Nucleus accumbens (tissue), 56 donors: ENCODE measurements at regions not wholly inside any gene's neighbourhood (a gene's known extent, or its start where the extent isn't known, plus 50 kb on each side); places are given as distances from the start of the nearest gene placed in this dataset.

Experiments used
- DNase-seq, 56 donors: peaks; one replicate each; lab custom pipeline; 2025; lab: John Stamatoyannopoulos, UW

- no peak for DNase-seq
These were observed 151.7 kb downstream of the CBLN1 start for GRCh38 chr16:49129935-49130334.

GRCh38 chr16:49128740-49129139 is 152.9 kb downstream of the CBLN1 start:
- no peak for DNase-seq

GRCh38 chr16:49127103-49127502 is 154.5 kb downstream of the CBLN1 start:
- DNase-seq, result no peak

- no peak for DNase-seq
These were observed 160.0 kb downstream of the CBLN1 start for GRCh38 chr16:49121636-49122035.

DNA sequence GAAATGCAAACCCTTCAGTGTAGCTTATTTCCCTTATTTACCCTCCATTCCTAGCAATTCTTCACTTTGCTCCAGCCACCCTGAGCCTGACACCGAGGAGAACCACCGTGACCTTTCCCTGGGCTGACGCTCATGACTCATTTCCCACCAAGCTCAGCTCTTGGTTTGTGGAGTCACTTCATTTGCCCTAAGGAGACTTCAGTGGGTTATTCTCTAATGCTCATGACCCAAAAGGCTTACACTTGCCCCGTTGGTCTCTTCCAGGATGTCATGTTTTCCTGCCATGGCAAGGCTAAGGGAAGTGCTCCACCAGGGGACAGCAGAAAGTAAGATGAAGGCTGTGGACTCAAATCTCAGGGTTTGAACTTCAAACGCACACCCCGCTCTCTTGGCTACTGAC is 161.0 kb downstream of the CBLN1 start:
- no peak for DNase-seq

- DNase-seq, result peak in 5 of 56 donors; percentile 1 to 16 (median 6)
These were observed 164.8 kb downstream of the CBLN1 start for GRCh38 chr16:49116873-49117272.

DNA sequence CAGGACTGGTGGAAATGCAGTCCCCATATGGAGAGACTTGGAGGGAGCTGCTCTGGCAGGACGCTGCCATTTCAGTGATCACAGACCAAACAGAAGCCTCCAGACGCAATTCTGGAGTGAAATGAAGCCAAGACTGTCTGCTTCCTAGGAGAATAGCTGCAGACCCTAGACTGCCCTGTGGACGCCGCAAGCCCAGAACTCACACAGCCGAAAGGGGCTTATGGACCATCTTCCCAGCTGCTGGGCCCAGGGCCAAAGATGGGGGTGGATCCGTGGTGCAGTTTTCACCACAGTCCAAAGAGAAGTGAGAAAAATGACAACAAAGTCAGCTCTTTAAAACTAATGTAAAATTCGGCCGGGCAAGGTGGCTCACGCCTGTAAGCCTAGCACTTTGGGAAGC is 165.7 kb downstream of the CBLN1 start:
- DNase-seq, result no peak

- DNase-seq, result no peak
These were observed 168.9 kb downstream of the CBLN1 start for GRCh38 chr16:49112754-49113153.

DNA sequence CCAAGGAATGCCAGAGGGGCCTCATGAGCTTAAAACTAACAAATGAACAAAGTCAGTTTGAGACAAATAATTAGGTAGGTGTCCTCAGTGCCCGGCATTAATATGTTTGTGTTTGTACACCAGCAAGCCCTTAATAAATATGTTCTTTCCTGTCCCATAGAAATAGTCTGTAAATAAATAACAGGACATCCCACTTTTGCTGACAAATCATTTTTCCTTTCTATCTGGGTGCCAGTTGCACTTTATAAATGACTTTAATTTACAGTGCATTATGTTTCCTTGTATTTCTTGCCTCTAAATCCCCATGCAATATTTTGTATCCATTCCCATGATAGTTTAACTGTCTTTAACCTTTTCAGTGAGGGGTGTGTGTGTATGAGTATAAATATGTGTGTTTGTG is 170.3 kb downstream of the CBLN1 start:
- no peak for DNase-seq

DNA sequence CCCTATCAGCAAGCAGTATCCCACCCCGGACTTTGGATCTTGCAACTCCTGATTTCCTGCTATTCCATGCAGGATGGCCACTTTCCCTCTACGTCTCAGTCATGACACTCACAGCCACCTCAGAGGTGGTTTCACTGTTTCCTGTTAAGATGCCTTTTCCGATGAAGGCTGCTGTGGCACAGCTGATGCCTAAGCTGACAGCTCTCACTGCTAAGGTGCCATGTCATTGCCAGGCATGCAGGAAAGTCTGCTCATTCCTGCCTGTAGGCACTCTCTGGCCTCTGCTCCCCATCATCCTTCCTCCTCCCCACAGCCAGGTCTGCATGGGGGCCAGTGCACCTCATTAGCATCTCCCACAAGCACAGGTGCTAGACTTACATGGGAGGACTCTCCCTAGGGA is 173.0 kb downstream of the CBLN1 start:
- DNase-seq, result no peak

- DNase-seq, result no peak
These were observed 178.3 kb downstream of the CBLN1 start for GRCh38 chr16:49103298-49103697.

DNA sequence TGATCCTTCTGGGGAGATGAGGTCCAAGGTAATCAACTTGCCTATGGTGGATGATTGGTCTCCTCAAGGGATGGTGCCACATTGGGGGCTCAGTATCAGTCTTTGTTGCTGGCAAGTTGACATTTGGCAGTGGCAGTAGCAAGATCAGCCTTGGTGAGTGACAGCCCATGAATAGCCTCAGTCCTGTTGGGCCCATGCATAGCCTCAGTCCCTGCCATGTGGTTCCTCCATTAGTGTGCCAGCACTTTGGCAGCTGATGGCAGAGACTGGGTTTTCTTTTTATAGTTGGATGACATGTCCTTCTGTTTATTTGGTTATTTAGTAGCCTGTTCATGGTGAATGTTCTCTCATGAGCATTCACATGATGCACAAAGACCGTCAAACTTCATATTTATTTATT is 179.6 kb downstream of the CBLN1 start:
- no peak for DNase-seq

DNA sequence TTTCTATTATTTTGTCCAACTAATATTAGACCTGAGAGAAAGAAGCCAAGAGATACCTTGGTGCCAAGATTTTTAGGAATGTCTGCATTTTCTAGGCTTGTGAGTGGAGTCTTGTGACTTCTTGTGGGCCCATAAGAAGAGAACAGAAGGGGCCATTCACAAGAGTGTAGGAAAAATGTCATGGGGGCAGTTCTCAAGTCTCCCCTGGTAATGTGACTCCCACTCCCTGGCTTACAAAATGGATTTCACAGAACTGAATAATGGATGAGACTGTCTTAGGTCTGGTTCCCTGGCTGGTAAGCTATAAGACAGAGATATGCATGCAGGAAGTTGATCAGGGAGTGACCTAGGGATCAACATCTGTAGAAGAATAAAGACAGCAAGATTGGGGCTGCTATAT is 181.3 kb downstream of the CBLN1 start:
- DNase-seq, result no peak

GRCh38 chr16:49097964-49098363 is 183.7 kb downstream of the CBLN1 start:
- no peak for DNase-seq

GRCh38 chr16:49096176-49096945 is 185.3 kb downstream of the CBLN1 start:
- no peak for DNase-seq

DNA sequence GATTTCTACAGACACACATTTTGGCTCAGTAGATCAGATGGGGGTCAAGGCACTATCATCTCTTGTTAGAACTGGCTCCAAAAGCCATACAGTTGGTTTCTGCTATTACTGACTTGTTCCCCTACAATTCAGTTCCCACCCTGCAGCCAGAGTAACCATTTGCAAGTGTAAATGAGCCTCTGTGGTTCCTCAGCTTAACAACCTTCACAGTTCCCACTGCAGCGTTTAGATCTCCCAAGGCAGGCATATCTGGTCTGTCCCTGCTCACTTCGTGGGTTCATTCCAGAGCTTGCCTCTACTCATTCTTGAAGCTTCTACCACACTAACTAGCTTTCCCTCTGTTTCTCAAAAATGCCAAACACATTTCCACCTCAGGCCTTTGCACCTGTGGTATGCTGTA is 186.1 kb downstream of the CBLN1 start:
- DNase-seq, result no peak

DNA sequence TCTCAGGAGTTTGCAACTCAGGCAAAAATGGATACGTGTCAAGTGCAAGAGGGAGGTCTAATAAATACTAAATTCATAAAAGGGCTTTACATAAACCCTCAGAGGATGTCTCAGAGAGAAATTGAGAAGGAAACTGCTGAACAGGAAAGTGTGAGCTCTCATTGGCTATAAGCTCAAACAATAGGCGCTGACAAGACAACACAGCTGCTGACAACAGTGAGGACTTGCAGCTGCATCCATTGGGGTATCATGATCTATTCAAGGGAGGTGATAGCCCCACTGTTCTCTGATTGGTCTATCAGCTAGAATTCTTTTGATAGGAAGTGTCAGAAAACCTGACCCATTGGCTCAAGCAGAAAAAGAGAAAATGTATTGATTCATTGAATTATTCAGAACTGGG is 187.2 kb downstream of the CBLN1 start:
- DNase-seq, result peak in 13 of 56 donors; percentile 1 to 40 (median 11)

- no peak for DNase-seq
These were observed 187.7 kb downstream of the CBLN1 start for GRCh38 chr16:49093939-49094338.

GRCh38 chr16:49092704-49093103 is 188.9 kb downstream of the CBLN1 start:
- no peak for DNase-seq

DNA sequence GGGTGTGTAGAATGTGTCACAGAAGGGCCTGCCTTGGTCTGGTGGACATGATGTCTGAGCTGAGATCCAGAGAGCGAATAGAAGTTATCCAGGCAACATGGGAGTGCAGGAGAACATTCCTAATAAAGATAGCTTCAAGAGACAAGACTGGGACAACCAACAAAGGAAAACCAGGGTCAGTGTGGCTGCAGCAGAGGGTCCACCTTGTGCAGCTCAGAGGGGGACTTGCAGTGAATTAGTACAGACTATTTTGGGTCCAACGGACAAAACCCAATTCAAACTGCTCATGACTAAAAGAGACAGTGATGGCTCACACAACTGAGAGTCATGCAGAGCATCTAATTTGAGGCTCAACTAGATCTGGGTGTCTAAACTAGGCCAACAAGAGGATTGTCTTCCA is 192.1 kb downstream of the CBLN1 start:
- DNase-seq, result no peak

- no peak for DNase-seq
These were observed 192.6 kb downstream of the CBLN1 start for GRCh38 chr16:49089039-49089438.

DNA sequence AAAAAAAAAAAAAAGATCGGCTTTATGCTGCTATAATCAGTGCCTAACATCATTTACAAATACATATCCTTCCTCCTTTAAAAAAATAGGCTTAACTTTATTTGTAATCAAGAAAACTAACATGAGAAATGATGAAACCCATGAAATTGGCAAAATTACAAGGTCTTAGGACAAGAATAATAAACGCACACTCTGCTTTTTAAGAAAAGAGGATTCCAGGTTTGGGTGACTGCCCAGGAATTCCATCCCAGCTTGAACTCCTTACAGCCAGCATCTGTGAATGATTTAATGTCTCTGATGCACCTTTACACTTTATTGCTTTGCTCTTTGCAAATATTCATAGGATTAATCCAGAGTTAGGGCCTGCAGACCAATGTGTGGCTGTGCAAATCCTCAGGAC is 196.0 kb downstream of the CBLN1 start:
- DNase-seq, result no peak
